ENCODE measurements at regions not wholly inside any gene's neighbourhood (a gene's known extent, or its start where the extent isn't known, plus 50 kb on each side); places are given as distances from the start of the nearest gene placed in this dataset.

- H3K18ac ChIP-seq (ENCODE audit: extremely low read depth, low read length) = no peak overlapping the region
- no peak for FAIRE-seq
- H3K79me2 ChIP-seq (ENCODE audit: control insufficient read depth in 1 of 2, insufficient read depth in 2 of 2, low read length in 2 of 2) = no peaks in the 10 kb centered on the region
Observed at GRCh38 chr1:214715126-214715525, 112.1 kb downstream of the CENPF start.

More at GRCh38 chr1:214715126-214715525, 112.1 kb downstream of the CENPF start:
- Histone ChIP-seq H4K91ac (replicated peaks; ENCODE audit: insufficient read length, low read length) (no peak overlapping the region), H3K9me3 (ENCODE audit: insufficient read depth in 2 of 2, low read depth in 1 of 2, low read length in 1 of 2) (no peaks in the 10 kb centered on the region), H3K4ac (replicated peaks; ENCODE audit: insufficient read length, low read depth, low read length) (no peak overlapping the region), H4K20me1 (replicated peaks in 1 of 2; ENCODE audit: control insufficient read depth in 1 of 2, insufficient read depth in 2 of 2, low read length in 2 of 2) (no peaks in the 10 kb centered on the region), H2BK120ac (replicated peaks; ENCODE audit: low read depth, low read length) (no peak overlapping the region), H3K36me3 (ENCODE audit: control insufficient read depth in 2 of 4, insufficient read depth in 4 of 4, low read length in 3 of 4) (no peaks in the 10 kb centered on the region), H3K79me1 (ENCODE audit: low read depth, low read length) (no peaks in the 10 kb centered on the region), H3K4me1 (replicated peaks in 1 of 4; ENCODE audit: control insufficient read depth in 3 of 4, insufficient read depth in 4 of 4, low read length in 3 of 4) (no peaks in the 10 kb centered on the region), H3K4me2 (ENCODE audit: insufficient read depth in 1 of 2, low read depth in 2 of 2, low read length in 2 of 2) (no peak overlapping the region), H3K23me2 (ENCODE audit: low read depth, low read length) (no peaks in the 10 kb centered on the region), H4K8ac (ENCODE audit: extremely low read depth, insufficient read depth, low read length) (no peak overlapping the region), H2BK20ac (ENCODE audit: low read length) (no peak overlapping the region), H3K56ac (replicated peaks; ENCODE audit: insufficient read length, low read depth, low read length) (no peak overlapping the region), H2BK15ac (ENCODE audit: low read length) (no peak overlapping the region), H3K27me3 (replicated peaks in 1 of 4; ENCODE audit: control insufficient read depth in 3 of 4, extremely low read depth in 1 of 4, insufficient read depth in 3 of 4, low read length in 3 of 4) (no peaks in the 10 kb centered on the region), H2BK12ac (ENCODE audit: low read depth, low read length) (no peak overlapping the region), H3K9ac (replicated peaks in 1 of 4; ENCODE audit: extremely low read depth in 1 of 4, low read depth in 3 of 4, low read length in 3 of 4) (no peak overlapping the region), H4K5ac (ENCODE audit: insufficient read length, low read depth, low read length) (no peak overlapping the region), H3K4me3 (ENCODE audit: extremely low read depth in 1 of 4, insufficient read depth in 2 of 4, low read depth in 3 of 4, low read length in 4 of 4) (no peak overlapping the region), H2AFZ (ENCODE audit: low read length) (no peak overlapping the region), H2BK5ac (ENCODE audit: low read depth, low read length) (no peak overlapping the region), H2AK5ac (ENCODE audit: low read depth, low read length) (no peak overlapping the region), H3K27ac (ENCODE audit: low read depth, low read length) (no peak overlapping the region), H3K14ac (ENCODE audit: insufficient read length) (no peak overlapping the region), H3K23ac (ENCODE audit: insufficient read length) (no peak overlapping the region)
- POLR2A ChIA-PET (ENCODE audit: partially characterized antibody) = no interaction called here
- TF ChIP-seq USF2 (IDR thresholded peaks at IDR 0.05; ENCODE audit: low read length) (no peak), SP1 (IDR thresholded peaks at IDR 0.05; ENCODE audit: low read depth, low read length) (no peak), SIX5 (IDR thresholded peaks at IDR 0.05; ENCODE audit: low read depth, low read length) (no peak), HDAC6 (IDR thresholded peaks at IDR 0.05; ENCODE audit: low read depth, low read length) (no peak), CEBPB (IDR thresholded peaks at IDR 0.05; ENCODE audit: low read depth, low read length) (no peak)
- WGBS, 2 experiments (ENCODE audit: extremely low coverage in 1 of 2, insufficient coverage in 1 of 2, insufficient read length in 1 of 2, insufficient replicate concordance in 2 of 2, low coverage in 1 of 2, low lambda C conversion rate in 2 of 2, missing lambda C conversion rate in 1 of 2) = 77% methylated on average over 4 of the region's 4 CpGs; no CpG with 5 or more reads in 1 of the 2 experiments
- CTCF ChIA-PET (ENCODE audit: partially characterized antibody) = interaction anchor here (0.6 kb wide), 1 partner anchor 848 kb away, joined by 3 read pairs; no protein-coding TSS in a partner anchor
- no peak for DNase-seq (ENCODE audit: low read depth in 1 of 2, low spot score in 2 of 2)
